Ovary (tissue), 7 donors: ENCODE measurements at regions not wholly inside any gene's neighbourhood (a gene's known extent, or its start where the extent isn't known, plus 50 kb on each side); places are given as distances from the start of the nearest gene placed in this dataset.
A peak's percentile ranks its signal among the peaks of the same experiment; 100 is the strongest.
"Not testable (repeated sequence)": the region's sequence is repeated elsewhere in the genome, so short reads cannot be mapped to it uniquely, and the experiment has no call there.

ENCODE experiments used
- DNase-seq, 5 donors: peaks; one replicate each; pipeline ENCODE4 v3.0.0-alpha.2; 2019 to 2020
- H3K27ac ChIP-seq, 2 donors: fragments of 200-600 bp; one replicate each; pipeline versions ENCODE4 v1.5.1 to v1.8.0; 2019 to 2022
- H3K27me3 ChIP-seq: fragments of 200-600 bp; one replicate; pipeline ENCODE4 v1.8.0; 2022
- H3K36me3 ChIP-seq: fragments of 200-600 bp; sonication (generic); one replicate; pipeline ENCODE4 v1.5.1; 2019
- H3K4me1 ChIP-seq: one replicate; pipeline ENCODE4 v1.8.1; 2013; ENCODE audit warnings: mild to moderate bottlenecking, moderate library complexity; ENCODE audit not compliant: insufficient read depth
- H3K4me3 ChIP-seq: fragments of 200-600 bp; sonication (generic); one replicate; pipeline ENCODE4 v1.5.1; 2017
- H3K9me3 ChIP-seq, 2 donors: fragments of 200-600 bp in 1 of 2; sonication (generic) in 1 of 2; one replicate each; pipeline versions ENCODE4 v1.5.1 to v1.8.1; 2013 to 2019; ENCODE audit warnings: mild to moderate bottlenecking in 1 of 2, moderate library complexity in 1 of 2
- WGBS, 3 donors: extraction: QIAGEN DNeasy Blood & Tissue Kit in 1 of 3; methylation state at CpG; one replicate each; pipeline versions ENCODE4 v1.1.5 to v1.1.7; 2013 to 2017; 5-methylcytosine and 5-hydroxymethylcytosine counted together
- intact Hi-C, 4 donors: fragments of 100-400 bp; cut with DNase I; formaldehyde crosslinking; loops; one replicate each; pipeline versions ENCODE4 v1.11.0 to v1.15.1; 2022 to 2023
- donor health status: DM: no; HTN: no; CAD: no; lungs with moderate emphysema.
- donor health status: DM: no; HTN: no; CAD: no.
- donor health status: Bipolar disorder and iron deficiency.
- donor health status: DM: no; HTN: no; CAD: no.
- donor health status: DM: yes; HTN: yes; CAD: no.

DNA sequence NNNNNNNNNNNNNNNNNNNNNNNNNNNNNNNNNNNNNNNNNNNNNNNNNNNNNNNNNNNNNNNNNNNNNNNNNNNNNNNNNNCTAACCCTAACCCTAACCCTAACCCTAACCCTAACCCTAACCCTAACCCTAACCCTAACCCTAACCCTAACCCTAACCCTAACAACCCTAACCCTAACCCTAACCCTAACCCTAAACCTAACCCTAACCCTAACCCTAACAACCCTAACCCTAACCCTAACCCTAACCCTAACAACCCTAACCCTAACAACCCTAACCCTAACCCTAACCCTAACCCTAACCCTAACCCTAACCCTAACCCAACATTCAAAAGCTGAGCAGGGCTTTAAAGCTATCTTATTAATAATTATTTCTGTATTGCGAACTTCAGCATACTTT lies 182.5 kb upstream of the FAM20C start:
- H3K4me1 ChIP-seq, H3K36me3 ChIP-seq, H3K27ac ChIP-seq, intact Hi-C loops, H3K27me3 ChIP-seq, H3K9me3 ChIP-seq, H3K4me3 ChIP-seq: not testable (repeated sequence)
- WGBS, 3 donors, result no CpG with 5 or more reads among the region's 1 CpG
- DNase-seq, result peak in 1 of 5 donors; percentile 62

DNA sequence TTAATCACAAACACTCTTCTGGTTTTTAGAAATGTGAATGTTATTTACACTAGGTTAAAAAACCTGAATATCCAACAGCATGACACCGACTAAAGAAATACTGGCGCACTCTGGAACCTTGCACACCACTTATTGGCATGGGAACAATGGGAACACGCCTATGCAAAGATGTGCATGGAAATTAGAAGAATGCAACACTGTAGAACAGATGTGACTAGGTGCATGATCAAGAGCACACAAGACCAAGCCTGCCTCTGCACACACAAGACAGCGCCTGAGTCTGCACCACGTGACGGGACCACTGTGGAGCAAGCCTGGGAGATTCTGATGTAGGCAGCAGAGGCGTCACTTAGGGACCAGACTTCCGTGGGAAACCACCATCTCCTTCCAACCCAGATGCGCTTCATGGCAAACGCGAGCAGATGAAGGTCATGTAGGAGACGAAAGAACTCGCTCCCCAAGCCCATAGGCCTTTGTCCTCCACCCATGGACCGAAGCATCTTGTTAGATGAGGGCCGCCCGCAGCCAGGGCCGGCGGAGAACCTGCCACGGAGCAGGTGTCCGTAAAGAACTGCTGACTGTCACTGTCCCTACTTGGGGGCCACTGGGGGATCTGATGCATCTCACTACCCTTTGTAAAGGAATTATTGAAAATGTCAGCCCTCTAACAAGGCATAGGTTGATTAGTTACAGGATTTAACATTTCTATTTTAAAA lies 159.6 kb upstream of the FAM20C start:
- H3K9me3 ChIP-seq, intact Hi-C loops, H3K27me3 ChIP-seq, H3K4me1 ChIP-seq, H3K4me3 ChIP-seq, H3K27ac ChIP-seq, H3K36me3 ChIP-seq: not testable (repeated sequence)
- DNase-seq, result peak in 3 of 5 donors; percentile 8 to 15 (median 9)
- 95 to 96% methylated on average over 4 to 8 of the region's 20 CpGs; no CpG with 5 or more reads in 1 of the 3 donors for WGBS, 3 donors

- H3K27me3 ChIP-seq, H3K9me3 ChIP-seq, H3K36me3 ChIP-seq, H3K4me3 ChIP-seq, intact Hi-C loops, H3K4me1 ChIP-seq, H3K27ac ChIP-seq: not testable (repeated sequence)
- peak in 3 of 5 donors; percentile 3 to 10 (median 4) for DNase-seq
- WGBS, 3 donors, result 85 to 90% (median 88%) methylated on average over 4 to 9 of the region's 9 CpGs
Observed at GRCh38 chr7:35121-35541, 157.2 kb upstream of the FAM20C start.

DNA sequence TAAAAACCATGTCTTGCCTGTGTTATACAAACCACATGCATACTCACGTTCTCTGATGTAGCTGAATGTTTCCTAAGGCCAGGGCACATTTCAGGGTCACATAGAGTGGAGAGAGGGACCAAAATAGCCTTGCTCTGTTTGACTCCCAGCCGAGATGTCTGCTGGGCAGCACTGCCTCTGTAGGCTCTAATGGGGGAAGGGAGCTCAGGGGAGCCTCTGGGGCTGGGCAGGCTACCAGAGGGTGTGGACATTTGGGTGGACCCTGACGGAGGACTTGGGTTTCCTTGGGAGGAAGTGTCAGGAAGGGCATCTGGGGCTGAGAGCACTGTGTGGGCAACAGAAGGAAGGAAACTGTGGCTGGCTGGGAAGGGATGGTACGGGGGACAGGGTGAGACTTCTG lies 155.8 kb upstream of the FAM20C start:
- H3K27ac ChIP-seq, intact Hi-C loops, H3K4me1 ChIP-seq, H3K27me3 ChIP-seq, H3K9me3 ChIP-seq, H3K36me3 ChIP-seq, DNase-seq, H3K4me3 ChIP-seq: not testable (repeated sequence)
- no CpG with 5 or more reads among the region's 4 CpGs for WGBS, 3 donors

DNA sequence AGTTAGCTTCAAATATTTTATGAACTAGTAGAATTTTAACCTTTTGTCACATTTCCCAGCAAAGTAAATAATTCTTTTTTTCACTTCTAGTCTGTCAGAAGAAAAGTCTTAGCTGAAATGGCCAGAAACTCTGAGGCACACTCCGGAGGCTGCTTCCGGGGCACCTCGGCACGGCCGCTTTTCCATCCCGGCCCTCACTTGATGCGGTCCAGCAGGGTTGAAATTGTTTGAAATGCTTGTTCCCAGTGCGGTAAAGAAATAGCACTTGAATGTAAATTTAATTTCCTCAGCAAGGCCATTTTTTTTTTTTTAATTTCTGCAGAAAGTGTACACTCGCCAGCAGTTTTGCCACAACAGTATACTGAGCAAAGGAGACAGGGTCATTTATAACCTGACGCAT lies 154.7 kb upstream of the FAM20C start:
- H3K27me3 ChIP-seq, H3K4me3 ChIP-seq, H3K36me3 ChIP-seq, intact Hi-C loops, H3K9me3 ChIP-seq, H3K4me1 ChIP-seq: not testable (repeated sequence)
- DNase-seq, result peak in 4 of 5 donors; percentile 9 to 36 (median 16)
- peak overlapping the region in 1 of 2 donors; percentile 38 for H3K27ac ChIP-seq
- 14 to 43% (median 34%) methylated on average over 10 of the region's 10 CpGs for WGBS, 3 donors

DNA sequence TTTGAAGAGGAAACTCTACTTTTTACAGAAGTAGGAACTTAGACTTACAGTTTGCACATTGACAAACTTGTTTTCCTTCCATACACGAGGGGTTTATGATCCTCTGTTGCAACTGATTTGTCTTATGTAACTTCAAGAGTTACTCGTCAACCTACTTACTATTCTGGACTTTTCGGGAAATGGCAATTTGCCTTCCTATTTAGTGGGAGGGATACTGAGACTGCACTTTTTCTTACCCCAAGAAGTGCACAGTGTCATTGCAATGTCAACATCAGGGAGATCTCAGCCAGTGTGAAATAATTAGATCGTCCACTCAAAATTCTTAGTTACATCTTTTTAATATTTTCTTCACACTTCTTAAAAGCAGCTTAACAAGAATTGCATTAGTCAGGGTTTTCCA lies 153.9 kb upstream of the FAM20C start:
- H3K27me3 ChIP-seq, H3K4me1 ChIP-seq, DNase-seq, H3K36me3 ChIP-seq, H3K4me3 ChIP-seq, intact Hi-C loops, H3K27ac ChIP-seq, H3K9me3 ChIP-seq: not testable (repeated sequence)
- WGBS, 3 donors, result 17 to 53% (median 44%) methylated on average over 1 to 2 of the region's 4 CpGs

GRCh38 chr7:39984-40740 lies 152.2 kb upstream of the FAM20C start:
- H3K36me3 ChIP-seq, H3K9me3 ChIP-seq, H3K4me3 ChIP-seq, H3K4me1 ChIP-seq, H3K27ac ChIP-seq, H3K27me3 ChIP-seq, intact Hi-C loops: not testable (repeated sequence)
- 63 to 66% (median 64%) methylated on average over 4 of the region's 5 CpGs for WGBS, 3 donors
- peak; percentile 5 to 23 (median 8) for DNase-seq
